Stimulated activated naive CD8-positive, alpha-beta T cell treated with anti-CD3 and anti-CD28 coated beads, Interleukin-15, Interleukin-2, amounts not matched to agents 100 ng/mL and 50 ng/mL, for 24 hours (primary cell): ENCODE measurements at regions not wholly inside any gene's neighbourhood (a gene's known extent, or its start where the extent isn't known, plus 50 kb on each side); places are given as distances from the start of the nearest gene placed in this dataset.

Experiments used
- H3K27ac Mint-ChIP-seq: one replicate; pipeline ENCODE4 v1.8.0; 2021; ENCODE audit warnings: mild to moderate bottlenecking, mixed read lengths
- H3K27me3 Mint-ChIP-seq: one replicate; pipeline ENCODE4 v1.8.0; 2021; ENCODE audit warnings: mixed read lengths
- H3K36me3 Mint-ChIP-seq: one replicate; pipeline ENCODE4 v1.8.0; 2021; ENCODE audit warnings: low read depth, mixed read lengths
- H3K4me1 Mint-ChIP-seq: one replicate; pipeline ENCODE4 v1.8.0; 2021; ENCODE audit warnings: low read depth, mixed read lengths
- H3K4me3 Mint-ChIP-seq: one replicate; pipeline ENCODE4 v1.8.0; 2021; ENCODE audit warnings: mild to moderate bottlenecking, mixed read lengths
- H3K9me3 Mint-ChIP-seq: one replicate; pipeline ENCODE4 v1.8.0; 2021; ENCODE audit warnings: mixed read lengths

GRCh38 chr2:51084750-51085149 is 52.8 kb upstream of the NRXN1 start:
- Mint-ChIP-seq H3K9me3 (peaks cover 3% of the 10 kb centered on the region), H3K27ac (no peak overlapping the region), H3K4me3 (no peak overlapping the region), H3K27me3 (no peaks in the 10 kb centered on the region), H3K4me1 (no peaks in the 10 kb centered on the region), H3K36me3 (no peaks in the 10 kb centered on the region)
